K562 (cell line): ENCODE measurements at regions not wholly inside any gene's neighbourhood (a gene's known extent, or its start where the extent isn't known, plus 50 kb on each side); places are given as distances from the start of the nearest gene placed in this dataset.
A peak's percentile ranks its signal among the peaks of the same experiment; 100 is the strongest.

ENCODE experiments used
- AFF4 ChIP-seq: sonication (generic); formaldehyde crosslinking; IDR thresholded peaks from 2 replicates; pipeline ENCODE4 v1.8.0; 2023; ENCODE audit warnings: mild to moderate bottlenecking, missing genetic modification reagents
- ARID1B ChIP-seq: fragments of 450-650 bp; IDR thresholded peaks from 2 replicates; pipeline ENCODE4 v1.6.1; 2016; ENCODE audit warnings: antibody characterized with exemption, mild to moderate bottlenecking, inconsistent platforms
- HNRNPL ChIP-seq: fragments of 200-400 bp; formaldehyde crosslinking; IDR thresholded peaks from 2 replicates; pipeline ENCODE4 v1.6.1; 2017; ENCODE audit warnings: low read depth, mild to moderate bottlenecking, low read length
- JUND ChIP-seq, 2 experiments: IDR thresholded peaks; 2 replicates in 1 of 2; 3 replicates in 1 of 2; pipeline ENCODE4 v1.6.1; 2011; ENCODE audit warnings: borderline replicate concordance in 2 of 2, low read depth in 2 of 2, low read length in 2 of 2, improper control_type of control experiment in 1 of 2, missing biosample characterization in 1 of 2, missing genetic modification characterization in 1 of 2, missing genetic modification reagents in 1 of 2
- MEF2A ChIP-seq: IDR thresholded peaks from 2 replicates; pipeline ENCODE4 v1.6.1; 2011; ENCODE audit warnings: low read depth, mild to moderate bottlenecking, low read length, moderate library complexity; ENCODE audit not compliant: control insufficient read depth
- OTX1 ChIP-seq: fragments of 450-650 bp; formaldehyde crosslinking; IDR thresholded peaks from 2 replicates; pipeline ENCODE4 v1.4.0; 2022; ENCODE audit warnings: mild to moderate bottlenecking
- PRMT5 ChIP-seq: sonication (generic); formaldehyde crosslinking; IDR thresholded peaks from 2 replicates; pipeline ENCODE4 v1.5.0; 2020; ENCODE audit warnings: missing genetic modification reagents
- SIX5 ChIP-seq, 2 experiments: IDR thresholded peaks; 2 replicates each; pipeline ENCODE4 v1.6.1; 2011; ENCODE audit warnings: low read length in 2 of 2, borderline replicate concordance in 1 of 2, low read depth in 1 of 2, mild to moderate bottlenecking in 1 of 2, moderate library complexity in 1 of 2; ENCODE audit not compliant: insufficient read depth in 1 of 2
- SMARCE1 ChIP-seq: fragments of 450-650 bp; IDR thresholded peaks from 2 replicates; pipeline ENCODE4 v1.7.1; 2016; ENCODE audit warnings: mild to moderate bottlenecking
- THRB ChIP-seq: fragments of 450-650 bp; formaldehyde crosslinking; conservative IDR thresholded peaks from 2 replicates; pipeline ENCODE4 v1.4.0; 2022; ENCODE audit warnings: mild to moderate bottlenecking, missing genetic modification characterization
- XRCC5 ChIP-seq: fragments of 200-400 bp; formaldehyde crosslinking; IDR thresholded peaks from 2 replicates; pipeline ENCODE4 v1.6.1; 2017; ENCODE audit warnings: low read depth, mild to moderate bottlenecking, low read length
- ZHX1 ChIP-seq: fragments of 150-350 bp; conservative IDR thresholded peaks from 2 replicates; pipeline ENCODE4 v1.6.1; 2014; ENCODE audit warnings: low read length
- ZNF395 ChIP-seq: fragments of 200-800 bp; sonication (Bioruptor generic); IDR thresholded peaks from 2 replicates; pipeline ENCODE4 v1.6.1; 2017; ENCODE audit warnings: missing genetic modification characterization, missing compliant biosample characterization

- no peak for TF ChIP-seq AFF4 (CRISPR knock-in tag)
- peak; percentile 38; the same call in 1 of the 2 replicates for TF ChIP-seq SMARCE1
- TF ChIP-seq MEF2A = no peak
- TF ChIP-seq SIX5 (IDR thresholded peaks at IDR 0.05; ENCODE audit: borderline replicate concordance in 1 of 2, insufficient read depth in 1 of 2, low read depth in 1 of 2, low read length in 2 of 2) = no peak
- no peak for TF ChIP-seq XRCC5
- TF ChIP-seq HNRNPL = no peak
- peak; percentile 62 for TF ChIP-seq ARID1B
- TF ChIP-seq ZHX1 = no peak
- TF ChIP-seq PRMT5 = no peak
- TF ChIP-seq OTX1 (CRISPR knock-in tag) = no peak
- TF ChIP-seq ZNF395 (CRISPR knock-in tag) = no peak
- 0 out of 2 replicates have a peak, but pooled peaks have one; percentile 55 for TF ChIP-seq THRB (CRISPR knock-in tag)
- peak; percentile 78 for TF ChIP-seq JUND (IDR thresholded peaks at IDR 0.05; ENCODE audit: borderline replicate concordance, low read depth, low read length)
- TF ChIP-seq JUND (tag; IDR thresholded peaks at IDR 0.05; ENCODE audit: borderline replicate concordance, low read depth, low read length) = peak; percentile 72; the same call in 2 of the 3 replicates
These were observed 138.0 kb upstream of the ARID1B start (continued) for GRCh38 chr6:156639009-156639721.
